ENCODE measurements at regions not wholly inside any gene's neighbourhood (a gene's known extent, or its start where the extent isn't known, plus 50 kb on each side); places are given as distances from the start of the nearest gene placed in this dataset.

DNA sequence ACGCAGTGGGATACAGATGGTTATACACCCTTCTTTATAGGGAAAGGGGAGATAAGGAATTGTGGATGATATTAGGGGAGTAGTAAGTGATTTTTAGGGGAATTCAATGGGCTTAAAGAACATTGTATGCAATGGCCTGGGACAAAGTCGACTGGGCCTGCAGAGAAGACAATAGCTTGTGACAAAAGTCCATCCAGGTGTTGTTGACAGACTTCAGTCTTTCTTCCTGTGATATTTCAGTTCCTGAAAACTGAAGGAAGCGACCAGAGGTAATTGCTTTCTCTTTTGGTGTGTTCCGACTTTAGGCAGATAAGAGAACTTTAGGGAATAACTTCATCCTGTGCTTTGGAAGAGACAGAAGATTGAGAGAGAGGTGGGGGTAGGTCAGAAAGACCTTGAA, 83.1 kb upstream of the NEUROD1 start:
- Histone ChIP-seq H3K9ac (ENCODE audit: extremely low read depth, insufficient read length, low read length) (no peak overlapping the region), H2BK15ac (ENCODE audit: low read depth, low read length) (no peak overlapping the region), H3K14ac (ENCODE audit: insufficient read depth, low read length) (no peak overlapping the region), H3K79me1 (ENCODE audit: insufficient read depth, low read depth, low read length, poor library complexity, severe bottlenecking) (no peaks in the 10 kb centered on the region), H2BK12ac (ENCODE audit: insufficient read length, low read depth, low read length) (no peak overlapping the region), H3K27me3 (ENCODE audit: insufficient read depth, low read length) (no peaks in the 10 kb centered on the region), H4K5ac (ENCODE audit: insufficient read length, low read depth, low read length) (no peak overlapping the region), H3K23ac (ENCODE audit: insufficient read length, low read depth, low read length) (no peak overlapping the region), H3K4me2 (ENCODE audit: insufficient read depth, insufficient read length, low read length) (no peak overlapping the region), H3K23me2 (ENCODE audit: insufficient read length, low read depth, low read length, poor library complexity, severe bottlenecking) (no peaks in the 10 kb centered on the region), H3T11ph (ENCODE audit: low read length) (no peak overlapping the region), H2AK5ac (ENCODE audit: insufficient read length, low read length) (no peak overlapping the region), H3K9me3 (ENCODE audit: control insufficient read depth, low read depth, low read length) (no peaks in the 10 kb centered on the region), H3K4me1 (ENCODE audit: insufficient read depth, low read length) (no peaks in the 10 kb centered on the region), H3K4ac (ENCODE audit: low read depth, low read length) (no peak overlapping the region), H3K56ac (ENCODE audit: insufficient read length, low read depth, low read length) (no peak overlapping the region), H2BK120ac (ENCODE audit: low read depth, low read length, poor library complexity, severe bottlenecking) (no peak overlapping the region), H2BK5ac (ENCODE audit: insufficient read length, low read length) (no peak overlapping the region), H4K20me1 (ENCODE audit: control insufficient read depth, insufficient read depth, insufficient read length) (no peaks in the 10 kb centered on the region), H3K27ac (ENCODE audit: insufficient read length, low read depth, low read length) (no peak overlapping the region), H2AFZ (ENCODE audit: low read length) (no peak overlapping the region), H3K18ac (ENCODE audit: insufficient read length, low read depth, low read length) (no peak overlapping the region), H3K79me2 (ENCODE audit: insufficient read depth, low read length) (no peaks in the 10 kb centered on the region), H4K8ac (replicated peaks; ENCODE audit: insufficient read length, low read depth, low read length) (no peak overlapping the region), H2BK20ac (ENCODE audit: low read depth, low read length, poor library complexity, severe bottlenecking) (no peak overlapping the region), H4K91ac (ENCODE audit: insufficient read length, low read depth, low read length) (no peak overlapping the region)
- Mint-ChIP-seq H3K4me1 (no peaks in the 10 kb centered on the region), H3K36me3 (ENCODE audit: insufficient read depth in 1 of 3, low read depth in 3 of 3) (no peaks in the 10 kb centered on the region), H3K27me3 (ENCODE audit: low read depth) (peaks cover 3% of the 10 kb centered on the region), H3K4me3 (no peak overlapping the region), H3K9me3 (peaks cover 0 to 3% of the 10 kb centered on the region in 2 experiments; a peak in 1 of 5 replicates), H3K27ac (no peak overlapping the region)
- TF ChIP-seq, protein P1, sequence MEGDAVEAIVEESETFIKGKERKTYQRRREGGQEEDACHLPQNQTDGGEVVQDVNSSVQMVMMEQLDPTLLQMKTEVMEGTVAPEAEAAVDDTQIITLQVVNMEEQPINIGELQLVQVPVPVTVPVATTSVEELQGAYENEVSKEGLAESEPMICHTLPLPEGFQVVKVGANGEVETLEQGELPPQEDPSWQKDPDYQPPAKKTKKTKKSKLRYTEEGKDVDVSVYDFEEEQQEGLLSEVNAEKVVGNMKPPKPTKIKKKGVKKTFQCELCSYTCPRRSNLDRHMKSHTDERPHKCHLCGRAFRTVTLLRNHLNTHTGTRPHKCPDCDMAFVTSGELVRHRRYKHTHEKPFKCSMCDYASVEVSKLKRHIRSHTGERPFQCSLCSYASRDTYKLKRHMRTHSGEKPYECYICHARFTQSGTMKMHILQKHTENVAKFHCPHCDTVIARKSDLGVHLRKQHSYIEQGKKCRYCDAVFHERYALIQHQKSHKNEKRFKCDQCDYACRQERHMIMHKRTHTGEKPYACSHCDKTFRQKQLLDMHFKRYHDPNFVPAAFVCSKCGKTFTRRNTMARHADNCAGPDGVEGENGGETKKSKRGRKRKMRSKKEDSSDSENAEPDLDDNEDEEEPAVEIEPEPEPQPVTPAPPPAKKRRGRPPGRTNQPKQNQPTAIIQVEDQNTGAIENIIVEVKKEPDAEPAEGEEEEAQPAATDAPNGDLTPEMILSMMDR (conservative IDR thresholded peaks at IDR 0.05), result no peak
- no CpG with 5 or more reads among the region's 4 CpGs for WGBS (ENCODE audit: extremely low coverage, insufficient read length, low lambda C conversion rate)
- no peak for DNase-seq

Measured in H9 (cell line).